ENCODE measurements at regions not wholly inside any gene's neighbourhood (a gene's known extent, or its start where the extent isn't known, plus 50 kb on each side); places are given as distances from the start of the nearest gene placed in this dataset.

DNA sequence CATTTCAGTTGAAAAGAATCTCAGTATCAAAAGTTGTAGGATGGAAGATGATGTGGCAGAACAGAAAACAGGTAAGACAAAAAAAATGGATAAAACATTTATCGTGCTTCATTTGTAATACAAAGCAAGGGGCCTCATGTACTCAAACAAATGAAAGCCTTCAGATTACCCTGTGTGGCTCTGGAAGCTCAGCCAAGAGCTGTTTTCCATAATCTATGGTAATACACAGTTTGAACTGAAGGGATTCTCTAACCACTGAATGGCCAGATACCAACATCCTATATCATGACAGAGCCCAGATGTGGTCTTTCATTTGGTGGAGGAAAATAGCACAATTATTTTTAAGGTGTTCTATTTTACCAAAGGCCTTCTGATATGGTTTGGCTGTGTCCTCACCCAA is 272.1 kb upstream of the RND3 start:
- no peak for DNase-seq
- H3K4me1 ChIP-seq = no peaks in the 10 kb centered on the region
- H3K9me3 ChIP-seq = no peaks in the 10 kb centered on the region
- H3K27me3 ChIP-seq = no peaks in the 10 kb centered on the region
- H3K4me3 ChIP-seq = no peak overlapping the region
- TF ChIP-seq POLR2A (IDR thresholded peaks at IDR 0.05) (no peak), CTCF (IDR thresholded peaks at IDR 0.05) (no peak)
- 0% methylated on average over 1 of the region's 1 CpG; no CpG with 5 or more reads in 1 of the 2 donors for WGBS, 2 donors
- intact Hi-C loops (cut with DNase I; ENCODE audit: low total_unique reads) = no loop called here
- H3K27ac ChIP-seq = no peak overlapping the region
- no peaks in the 10 kb centered on the region for H3K36me3 ChIP-seq (ENCODE audit: low read depth, missing control alignments)

DNA sequence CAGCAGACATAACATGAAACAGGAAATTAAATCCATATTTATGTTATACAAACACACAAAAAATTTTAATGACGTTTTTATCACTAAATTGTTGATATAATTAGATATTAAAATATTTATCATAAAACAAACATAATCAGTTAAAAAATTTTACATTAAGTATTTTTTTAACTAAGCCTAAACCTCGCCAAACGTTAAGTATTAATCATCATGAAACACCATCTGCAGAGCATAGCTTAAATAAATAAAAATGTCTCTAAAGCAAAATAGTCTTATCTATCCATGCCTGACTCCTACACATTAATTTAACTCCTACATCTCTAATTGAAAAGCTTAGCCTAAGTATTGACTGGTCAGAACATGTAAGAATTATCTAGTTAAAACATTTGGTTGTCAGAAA is 271.6 kb upstream of the RND3 start:
- whole genome bisulfite sequencing, 2 donors = 62 to 63% methylated on average over 3 of the region's 3 CpGs
- Histone ChIP-seq H3K36me3 (ENCODE audit: low read depth, missing control alignments) (no peaks in the 10 kb centered on the region), H3K27me3 (no peaks in the 10 kb centered on the region), H3K4me1 (no peaks in the 10 kb centered on the region), H3K4me3 (no peak overlapping the region), H3K9me3 (no peaks in the 10 kb centered on the region), H3K27ac (no peak overlapping the region)
- TF ChIP-seq CTCF (IDR thresholded peaks at IDR 0.05) = no peak
- TF ChIP-seq POLR2A (IDR thresholded peaks at IDR 0.05) = no peak
- no peak for DNase-seq
- intact Hi-C loops (cut with DNase I; ENCODE audit: low total_unique reads) = no loop called here

- Histone ChIP-seq H3K27ac (no peak overlapping the region), H3K9me3 (no peaks in the 10 kb centered on the region), H3K4me1 (no peaks in the 10 kb centered on the region), H3K4me3 (no peak overlapping the region), H3K36me3 (ENCODE audit: low read depth, missing control alignments) (no peaks in the 10 kb centered on the region), H3K27me3 (no peaks in the 10 kb centered on the region)
- intact Hi-C loops (cut with DNase I; ENCODE audit: low total_unique reads) = no loop called here
- DNase-seq = no peak
- no peak for TF ChIP-seq POLR2A (IDR thresholded peaks at IDR 0.05)
- no peak for TF ChIP-seq CTCF (IDR thresholded peaks at IDR 0.05)
Measured at GRCh38 chr2:150752229-150752628, 264.8 kb upstream of the RND3 start.

GRCh38 chr2:150750720-150751119 is 263.3 kb upstream of the RND3 start:
- Histone ChIP-seq H3K4me3 (no peak overlapping the region), H3K27me3 (no peaks in the 10 kb centered on the region), H3K36me3 (ENCODE audit: low read depth, missing control alignments) (no peaks in the 10 kb centered on the region), H3K9me3 (no peaks in the 10 kb centered on the region), H3K4me1 (no peaks in the 10 kb centered on the region), H3K27ac (no peak overlapping the region)
- DNase-seq = no peak
- WGBS, 2 donors = 98 to 100% methylated on average over 1 of the region's 1 CpG
- intact Hi-C loops (cut with DNase I; ENCODE audit: low total_unique reads) = no loop called here
- TF ChIP-seq CTCF (IDR thresholded peaks at IDR 0.05) (no peak), POLR2A (IDR thresholded peaks at IDR 0.05) (no peak)

GRCh38 chr2:150742094-150742493 is 254.6 kb upstream of the RND3 start:
- Histone ChIP-seq H3K36me3 (ENCODE audit: low read depth, missing control alignments) (no peaks in the 10 kb centered on the region), H3K4me3 (no peak overlapping the region), H3K4me1 (no peaks in the 10 kb centered on the region), H3K27ac (no peak overlapping the region), H3K27me3 (no peaks in the 10 kb centered on the region), H3K9me3 (no peaks in the 10 kb centered on the region)
- no peak for DNase-seq
- WGBS, 2 donors = 74 to 89% methylated on average over 4 of the region's 4 CpGs
- intact Hi-C loops (cut with DNase I; ENCODE audit: low total_unique reads) = no loop called here
- no peak for TF ChIP-seq CTCF (IDR thresholded peaks at IDR 0.05)
- no peak for TF ChIP-seq POLR2A (IDR thresholded peaks at IDR 0.05)

Measured in testis (tissue), 2 donors.